NCI-H2107 treated with DMSO at 0.1 percent for 48 hours (cell line): ENCODE measurements at regions not wholly inside any gene's neighbourhood (a gene's known extent, or its start where the extent isn't known, plus 50 kb on each side); places are given as distances from the start of the nearest gene placed in this dataset.

ENCODE experiments used
- DNase-seq: peaks from one replicate; lab custom pipeline; 2025; ENCODE audit not compliant: unreplicated experiment; lab: John Stamatoyannopoulos, UW

GRCh38 chr15:66942649-66943390 lies 122.6 kb upstream of the SMAD3 start:
- no peak for DNase-seq

- DNase-seq: peak; percentile 78
Measured at GRCh38 chr15:66943456-66944095, 121.8 kb upstream of the SMAD3 start.

GRCh38 chr15:66944121-66944520 lies 121.3 kb upstream of the SMAD3 start:
- DNase-seq: no peak

- DNase-seq: no peak
Measured at GRCh38 chr15:66945286-66945685, 120.1 kb upstream of the SMAD3 start.

- DNase-seq: no peak
Measured at GRCh38 chr15:66945842-66946241, 119.6 kb upstream of the SMAD3 start.

- DNase-seq: peak; percentile 40
Measured at GRCh38 chr15:66946578-66947164, 118.7 kb upstream of the SMAD3 start.

- DNase-seq: no peak
Measured at GRCh38 chr15:66947471-66947870, 117.9 kb upstream of the SMAD3 start.

GRCh38 chr15:66948294-66948693 lies 117.1 kb upstream of the SMAD3 start:
- no peak for DNase-seq

- no peak for DNase-seq
Measured at GRCh38 chr15:66950114-66950513, 115.3 kb upstream of the SMAD3 start.

- DNase-seq: no peak
Measured at GRCh38 chr15:66951531-66952320, 113.7 kb upstream of the SMAD3 start.

GRCh38 chr15:66952756-66953522 lies 112.5 kb upstream of the SMAD3 start:
- no peak for DNase-seq

- no peak for DNase-seq
Measured at GRCh38 chr15:66953523-66954229, 111.7 kb upstream of the SMAD3 start.

GRCh38 chr15:66954601-66955000 lies 110.8 kb upstream of the SMAD3 start:
- no peak for DNase-seq

- DNase-seq: no peak
Measured at GRCh38 chr15:66955001-66955516, 110.3 kb upstream of the SMAD3 start.

GRCh38 chr15:66955871-66956585 lies 109.4 kb upstream of the SMAD3 start:
- no peak for DNase-seq

- DNase-seq: no peak
Measured at GRCh38 chr15:66956672-66957430, 108.6 kb upstream of the SMAD3 start.

GRCh38 chr15:66957431-66957720 lies 108.0 kb upstream of the SMAD3 start:
- DNase-seq: no peak

- DNase-seq: no peak
Measured at GRCh38 chr15:66959066-66959465, 106.3 kb upstream of the SMAD3 start.

GRCh38 chr15:66959875-66960274 lies 105.5 kb upstream of the SMAD3 start:
- no peak for DNase-seq
